ENCODE measurements at regions not wholly inside any gene's neighbourhood (a gene's known extent, or its start where the extent isn't known, plus 50 kb on each side); places are given as distances from the start of the nearest gene placed in this dataset.

- TF ChIP-seq, protein P1, sequence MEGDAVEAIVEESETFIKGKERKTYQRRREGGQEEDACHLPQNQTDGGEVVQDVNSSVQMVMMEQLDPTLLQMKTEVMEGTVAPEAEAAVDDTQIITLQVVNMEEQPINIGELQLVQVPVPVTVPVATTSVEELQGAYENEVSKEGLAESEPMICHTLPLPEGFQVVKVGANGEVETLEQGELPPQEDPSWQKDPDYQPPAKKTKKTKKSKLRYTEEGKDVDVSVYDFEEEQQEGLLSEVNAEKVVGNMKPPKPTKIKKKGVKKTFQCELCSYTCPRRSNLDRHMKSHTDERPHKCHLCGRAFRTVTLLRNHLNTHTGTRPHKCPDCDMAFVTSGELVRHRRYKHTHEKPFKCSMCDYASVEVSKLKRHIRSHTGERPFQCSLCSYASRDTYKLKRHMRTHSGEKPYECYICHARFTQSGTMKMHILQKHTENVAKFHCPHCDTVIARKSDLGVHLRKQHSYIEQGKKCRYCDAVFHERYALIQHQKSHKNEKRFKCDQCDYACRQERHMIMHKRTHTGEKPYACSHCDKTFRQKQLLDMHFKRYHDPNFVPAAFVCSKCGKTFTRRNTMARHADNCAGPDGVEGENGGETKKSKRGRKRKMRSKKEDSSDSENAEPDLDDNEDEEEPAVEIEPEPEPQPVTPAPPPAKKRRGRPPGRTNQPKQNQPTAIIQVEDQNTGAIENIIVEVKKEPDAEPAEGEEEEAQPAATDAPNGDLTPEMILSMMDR (IDR thresholded peaks at IDR 0.05), result no peak
- TF ChIP-seq POLR2A (IDR thresholded peaks at IDR 0.05), result no peak
Observed at GRCh38 chr2:18433872-18434271, 126.6 kb downstream of the RDH14 start.
